Breast epithelium (tissue), 3 donors: ENCODE measurements at regions not wholly inside any gene's neighbourhood (a gene's known extent, or its start where the extent isn't known, plus 50 kb on each side); places are given as distances from the start of the nearest gene placed in this dataset.

Experiments used
- POLR2A ChIP-seq: fragments of 450-650 bp; IDR thresholded peaks from one replicate; pipeline ENCODE4 v1.6.1; 2016; ENCODE audit warnings: antibody characterized with exemption, mild to moderate bottlenecking, moderate library complexity
- TF ChIP-seq, protein P1 (sequence below), 3 donors: fragments of 450-650 bp; IDR thresholded peaks; one replicate each; pipeline ENCODE4 v1.5.1; 2016 to 2017; ENCODE audit warnings: antibody characterized with exemption in 3 of 3, mild to moderate bottlenecking in 3 of 3, moderate library complexity in 3 of 3

DNA sequence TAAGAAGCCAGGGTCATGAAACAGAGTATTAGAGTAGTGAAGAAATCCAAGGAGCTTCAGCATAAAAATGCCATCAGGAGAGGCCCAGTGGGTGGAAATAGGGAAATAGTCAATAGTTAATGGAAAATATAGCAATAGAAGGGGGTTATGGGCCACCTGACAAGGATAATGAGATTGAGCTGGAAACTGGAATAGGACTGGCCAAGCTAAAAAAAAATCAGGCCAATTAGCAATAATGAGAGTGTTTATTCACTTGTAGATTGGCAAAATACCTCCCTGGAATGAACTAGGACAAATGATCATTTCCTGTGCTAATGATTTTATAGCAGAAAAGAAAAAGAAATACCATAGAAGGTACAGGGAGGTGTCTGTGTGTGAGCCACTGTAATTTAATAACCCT is 97.9 kb downstream of the PLCE1 start:
- TF ChIP-seq, protein P1, sequence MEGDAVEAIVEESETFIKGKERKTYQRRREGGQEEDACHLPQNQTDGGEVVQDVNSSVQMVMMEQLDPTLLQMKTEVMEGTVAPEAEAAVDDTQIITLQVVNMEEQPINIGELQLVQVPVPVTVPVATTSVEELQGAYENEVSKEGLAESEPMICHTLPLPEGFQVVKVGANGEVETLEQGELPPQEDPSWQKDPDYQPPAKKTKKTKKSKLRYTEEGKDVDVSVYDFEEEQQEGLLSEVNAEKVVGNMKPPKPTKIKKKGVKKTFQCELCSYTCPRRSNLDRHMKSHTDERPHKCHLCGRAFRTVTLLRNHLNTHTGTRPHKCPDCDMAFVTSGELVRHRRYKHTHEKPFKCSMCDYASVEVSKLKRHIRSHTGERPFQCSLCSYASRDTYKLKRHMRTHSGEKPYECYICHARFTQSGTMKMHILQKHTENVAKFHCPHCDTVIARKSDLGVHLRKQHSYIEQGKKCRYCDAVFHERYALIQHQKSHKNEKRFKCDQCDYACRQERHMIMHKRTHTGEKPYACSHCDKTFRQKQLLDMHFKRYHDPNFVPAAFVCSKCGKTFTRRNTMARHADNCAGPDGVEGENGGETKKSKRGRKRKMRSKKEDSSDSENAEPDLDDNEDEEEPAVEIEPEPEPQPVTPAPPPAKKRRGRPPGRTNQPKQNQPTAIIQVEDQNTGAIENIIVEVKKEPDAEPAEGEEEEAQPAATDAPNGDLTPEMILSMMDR (IDR thresholded peaks at IDR 0.05), result no peak
- no peak for TF ChIP-seq POLR2A
